ENCODE measurements at regions not wholly inside any gene's neighbourhood (a gene's known extent, or its start where the extent isn't known, plus 50 kb on each side); places are given as distances from the start of the nearest gene placed in this dataset.

DNA sequence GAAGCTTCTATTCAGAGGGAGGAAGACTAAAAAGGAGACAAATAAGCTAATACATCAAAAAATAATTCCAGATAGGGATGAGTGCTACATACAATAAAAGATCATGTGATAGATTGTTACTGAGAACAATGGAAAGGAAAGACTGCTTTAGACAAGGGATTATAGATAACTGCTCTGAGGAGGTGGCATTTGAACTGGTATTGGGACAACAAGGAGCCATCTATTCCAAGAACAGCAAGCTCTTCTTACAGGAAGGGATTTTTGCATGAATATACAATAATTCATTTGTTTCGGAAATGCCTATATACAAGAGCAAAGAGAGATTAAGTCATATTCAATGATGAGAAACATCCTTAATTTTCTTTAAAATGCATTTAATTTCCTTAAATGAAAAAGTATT, 540.5 kb upstream of the KLF12 start:
- TF ChIP-seq ZNF549 (CRISPR knock-in tag; IDR thresholded peaks at IDR 0.05) (no peak), IKZF1 (IDR thresholded peaks at IDR 0.05) (no peak), DNMT1 (CRISPR knock-in tag; IDR thresholded peaks at IDR 0.05) (no peak), ZNF552 (CRISPR knock-in tag; IDR thresholded peaks at IDR 0.05; ENCODE audit: borderline replicate concordance) (no peak)
- TF ChIP-seq, protein P1, sequence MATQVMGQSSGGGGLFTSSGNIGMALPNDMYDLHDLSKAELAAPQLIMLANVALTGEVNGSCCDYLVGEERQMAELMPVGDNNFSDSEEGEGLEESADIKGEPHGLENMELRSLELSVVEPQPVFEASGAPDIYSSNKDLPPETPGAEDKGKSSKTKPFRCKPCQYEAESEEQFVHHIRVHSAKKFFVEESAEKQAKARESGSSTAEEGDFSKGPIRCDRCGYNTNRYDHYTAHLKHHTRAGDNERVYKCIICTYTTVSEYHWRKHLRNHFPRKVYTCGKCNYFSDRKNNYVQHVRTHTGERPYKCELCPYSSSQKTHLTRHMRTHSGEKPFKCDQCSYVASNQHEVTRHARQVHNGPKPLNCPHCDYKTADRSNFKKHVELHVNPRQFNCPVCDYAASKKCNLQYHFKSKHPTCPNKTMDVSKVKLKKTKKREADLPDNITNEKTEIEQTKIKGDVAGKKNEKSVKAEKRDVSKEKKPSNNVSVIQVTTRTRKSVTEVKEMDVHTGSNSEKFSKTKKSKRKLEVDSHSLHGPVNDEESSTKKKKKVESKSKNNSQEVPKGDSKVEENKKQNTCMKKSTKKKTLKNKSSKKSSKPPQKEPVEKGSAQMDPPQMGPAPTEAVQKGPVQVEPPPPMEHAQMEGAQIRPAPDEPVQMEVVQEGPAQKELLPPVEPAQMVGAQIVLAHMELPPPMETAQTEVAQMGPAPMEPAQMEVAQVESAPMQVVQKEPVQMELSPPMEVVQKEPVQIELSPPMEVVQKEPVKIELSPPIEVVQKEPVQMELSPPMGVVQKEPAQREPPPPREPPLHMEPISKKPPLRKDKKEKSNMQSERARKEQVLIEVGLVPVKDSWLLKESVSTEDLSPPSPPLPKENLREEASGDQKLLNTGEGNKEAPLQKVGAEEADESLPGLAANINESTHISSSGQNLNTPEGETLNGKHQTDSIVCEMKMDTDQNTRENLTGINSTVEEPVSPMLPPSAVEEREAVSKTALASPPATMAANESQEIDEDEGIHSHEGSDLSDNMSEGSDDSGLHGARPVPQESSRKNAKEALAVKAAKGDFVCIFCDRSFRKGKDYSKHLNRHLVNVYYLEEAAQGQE (IDR thresholded peaks at IDR 0.05; ENCODE audit: borderline replicate concordance in 1 of 2, low read depth in 1 of 2, low read length in 2 of 2) = no peak
